ENCODE measurements at regions not wholly inside any gene's neighbourhood (a gene's known extent, or its start where the extent isn't known, plus 50 kb on each side); places are given as distances from the start of the nearest gene placed in this dataset.
"Not testable (repeated sequence)": the region's sequence is repeated elsewhere in the genome, so short reads cannot be mapped to it uniquely, and the experiment has no call there.

- no peak for DNase-seq (ENCODE audit: low read depth)
Observed at GRCh38 chr5:104082754-104083153, 520.2 kb upstream of the NUDT12 start.

GRCh38 chr5:104081232-104081631, 518.6 kb upstream of the NUDT12 start:
- DNase-seq (ENCODE audit: low read depth) = no peak

DNA sequence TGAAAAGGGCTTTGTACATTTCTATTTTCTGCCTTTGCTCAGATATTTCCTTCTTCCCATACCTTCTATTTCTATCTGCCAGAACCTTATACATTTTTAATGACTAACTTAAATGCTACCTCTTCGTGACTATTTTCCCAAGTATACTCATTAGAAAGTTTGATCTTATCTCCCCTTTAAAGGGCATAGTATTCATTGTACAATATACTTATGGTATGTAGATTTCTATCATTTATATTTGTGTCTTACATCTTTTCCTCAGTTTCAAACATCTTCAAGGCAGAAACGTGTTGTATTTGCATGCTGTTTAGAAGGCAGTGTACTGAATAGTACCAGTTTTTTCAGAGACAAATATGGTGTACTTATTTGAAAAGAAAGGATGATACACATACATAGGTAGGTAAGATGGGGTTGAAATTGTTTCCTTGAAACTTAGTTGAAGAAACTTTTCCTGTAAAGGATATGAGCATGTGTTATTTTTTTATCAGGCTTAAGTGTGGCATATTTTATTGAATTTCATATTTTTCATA, 518.1 kb upstream of the NUDT12 start:
- no peak for DNase-seq (ENCODE audit: low read depth)

- DNase-seq (ENCODE audit: low read depth) = not testable (repeated sequence)
Observed at GRCh38 chr5:104079861-104080645, 517.5 kb upstream of the NUDT12 start.

DNA sequence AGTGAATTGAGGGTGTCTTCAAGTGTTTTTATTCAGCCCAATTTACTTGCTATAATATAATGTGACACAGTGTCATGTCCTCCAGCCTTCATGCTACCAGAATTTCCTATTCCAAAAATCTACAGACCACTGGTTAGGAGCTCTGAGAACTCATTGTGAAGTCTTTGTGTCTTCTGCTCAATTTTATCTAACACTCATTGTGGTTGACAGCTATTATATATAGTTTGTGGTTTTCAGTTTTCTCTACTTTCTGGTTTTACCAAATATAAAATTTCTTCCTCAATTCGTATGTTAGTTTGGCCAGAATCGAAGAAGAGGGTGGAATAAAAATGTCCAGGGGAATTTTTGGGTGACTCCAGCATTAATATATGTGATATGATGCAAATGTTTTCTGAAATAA, 509.3 kb upstream of the NUDT12 start:
- no peak for DNase-seq (ENCODE audit: low read depth)

DNA sequence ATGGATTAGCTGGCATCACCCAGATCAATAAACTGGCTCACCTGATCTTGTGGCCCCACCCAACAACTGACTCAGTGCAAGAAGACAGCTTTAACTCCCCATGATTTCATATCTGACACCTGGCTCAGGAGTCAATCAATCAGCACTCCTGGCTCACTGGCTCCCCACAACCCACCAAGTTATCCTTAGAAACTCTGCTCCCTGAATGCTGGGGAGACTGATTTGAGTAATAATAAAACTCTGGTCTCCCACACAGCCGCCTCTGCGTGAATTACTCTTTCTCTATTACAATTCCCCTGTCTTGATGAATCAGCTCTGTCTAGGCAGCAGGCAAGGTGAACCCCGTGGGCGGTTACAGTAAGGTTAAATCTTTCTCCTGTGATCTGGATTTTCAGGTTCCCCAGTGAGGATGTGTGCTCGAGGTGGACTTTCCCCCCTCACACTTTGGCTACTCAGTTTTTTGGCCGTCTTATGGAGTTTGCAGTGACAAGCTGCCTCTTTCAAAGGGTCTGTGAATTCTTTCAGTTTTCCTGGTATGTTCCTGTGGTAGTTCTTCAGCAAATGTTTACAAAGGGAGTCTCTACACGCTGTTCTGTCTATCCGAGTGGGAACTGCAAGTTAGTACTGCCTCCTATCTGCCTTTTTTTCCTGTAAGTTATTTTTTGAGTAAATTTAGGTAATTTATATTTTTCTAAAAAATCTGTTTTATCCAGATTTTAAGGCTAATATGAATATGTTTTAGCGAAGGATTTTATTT, 500.2 kb upstream of the NUDT12 start:
- DNase-seq (ENCODE audit: low read depth) = no peak

- DNase-seq (ENCODE audit: low read depth) = no peak
Observed at GRCh38 chr5:104061707-104062106, 499.1 kb upstream of the NUDT12 start.

- DNase-seq (ENCODE audit: low read depth) = no peak
Observed at GRCh38 chr5:104053353-104053649, 490.7 kb upstream of the NUDT12 start.

- no peak for DNase-seq (ENCODE audit: low read depth)
Observed at GRCh38 chr5:104052558-104053352, 490.2 kb upstream of the NUDT12 start.

DNA sequence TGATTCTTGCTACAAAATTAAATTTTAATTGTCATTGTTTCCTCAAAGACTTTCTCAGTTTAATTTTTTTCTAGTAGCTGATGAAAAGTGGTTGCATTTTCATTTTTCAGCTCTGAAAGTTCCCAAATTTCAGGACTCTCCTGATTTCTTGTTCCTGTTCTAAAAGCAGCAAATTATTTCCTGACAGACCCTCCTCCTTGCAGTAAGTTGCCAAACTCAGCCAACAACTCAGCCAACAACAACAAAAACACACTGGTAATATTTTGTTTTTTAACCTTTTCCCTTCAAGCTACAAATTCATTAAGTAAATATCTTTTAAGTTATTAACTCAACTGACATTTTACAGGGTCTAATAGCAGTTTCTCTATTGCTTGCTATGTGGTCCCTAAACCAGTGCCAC, 487.8 kb upstream of the NUDT12 start:
- no peak for DNase-seq (ENCODE audit: low read depth)

DNA sequence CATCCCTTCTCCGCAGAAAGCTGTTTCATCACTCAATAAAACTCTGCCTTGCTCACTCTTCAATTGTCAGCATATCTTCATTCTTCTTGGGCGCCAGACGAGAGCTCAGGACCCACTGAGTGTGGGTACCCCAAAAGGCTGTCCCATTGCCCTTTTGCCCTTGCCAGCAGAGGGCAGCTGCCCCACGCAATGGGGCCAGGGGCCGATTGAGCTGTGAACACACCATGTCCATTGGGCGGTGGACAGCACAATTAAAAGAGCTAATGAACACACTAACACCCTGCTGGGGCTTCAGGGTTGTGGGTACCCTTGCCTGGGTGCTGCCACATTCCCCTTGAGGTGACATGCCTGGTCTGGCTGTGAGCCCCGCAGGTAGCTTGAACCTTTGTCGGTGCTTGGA, 487.2 kb upstream of the NUDT12 start:
- no peak for DNase-seq (ENCODE audit: low read depth)

DNA sequence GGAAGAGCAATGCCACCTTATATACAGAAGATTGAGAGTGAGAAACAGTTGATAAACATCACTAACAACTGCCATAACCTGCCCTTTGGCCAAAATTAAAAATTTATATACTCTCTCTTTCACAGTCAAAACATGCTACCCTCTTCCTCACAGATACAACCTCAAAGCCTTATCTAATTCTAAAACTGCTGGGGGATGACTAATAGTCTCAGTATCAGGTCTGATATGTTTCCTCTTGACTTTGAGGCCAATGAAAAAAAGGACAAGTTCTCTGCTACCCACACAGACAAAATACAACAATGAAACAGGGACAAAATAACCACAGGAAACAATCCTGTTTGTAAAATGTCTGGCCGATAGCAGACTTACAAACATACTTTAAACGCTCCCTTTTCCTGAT, 485.6 kb upstream of the NUDT12 start:
- no peak for DNase-seq (ENCODE audit: low read depth)

DNA sequence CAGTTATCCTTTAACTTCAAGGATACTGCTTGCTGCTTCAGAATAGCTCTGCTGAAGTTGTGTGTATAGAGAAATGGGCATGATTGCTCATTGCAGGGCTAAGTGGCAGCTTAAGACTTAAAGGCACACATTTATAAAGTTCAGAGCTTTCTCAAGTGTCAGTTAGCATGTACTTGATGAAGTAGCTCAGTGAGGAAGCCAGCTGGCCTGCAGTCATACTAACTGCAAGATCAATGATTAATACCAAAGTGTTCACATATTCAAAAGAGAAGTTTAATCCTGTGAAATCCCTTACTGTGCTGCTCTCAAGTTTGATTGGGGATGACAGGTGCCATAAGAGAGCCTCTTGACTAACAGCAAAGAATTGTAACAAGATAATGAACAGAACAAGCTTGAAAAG, 483.4 kb upstream of the NUDT12 start:
- DNase-seq (ENCODE audit: low read depth) = no peak

GRCh38 chr5:104039871-104040270, 477.3 kb upstream of the NUDT12 start:
- not testable (repeated sequence) for DNase-seq (ENCODE audit: low read depth)

- DNase-seq (ENCODE audit: low read depth) = not testable (repeated sequence)
Observed at GRCh38 chr5:104037136-104037535, 474.5 kb upstream of the NUDT12 start.

GRCh38 chr5:104033186-104033585, 470.6 kb upstream of the NUDT12 start:
- DNase-seq (ENCODE audit: low read depth) = not testable (repeated sequence)

- no peak for DNase-seq (ENCODE audit: low read depth)
Observed at GRCh38 chr5:104024538-104024937, 461.9 kb upstream of the NUDT12 start.

DNA sequence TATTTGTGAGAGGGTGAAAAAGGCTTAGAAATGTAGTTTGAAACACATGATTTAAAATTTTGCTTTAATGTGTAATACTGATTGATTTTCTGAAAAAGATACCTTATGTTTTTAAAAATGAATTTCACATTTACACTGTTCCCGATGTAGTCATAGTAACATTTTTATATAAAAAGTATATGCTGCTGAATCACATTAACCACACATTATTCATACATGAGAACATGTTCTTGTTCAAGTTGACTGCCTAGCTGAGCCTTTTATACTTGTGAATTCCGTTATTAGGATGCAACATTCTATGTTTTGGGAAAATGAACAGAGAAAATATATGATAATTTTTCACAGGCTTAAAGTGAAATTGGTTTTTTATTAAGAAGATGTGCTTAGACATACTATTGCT, 461.1 kb upstream of the NUDT12 start:
- DNase-seq (ENCODE audit: low read depth) = no peak

DNA sequence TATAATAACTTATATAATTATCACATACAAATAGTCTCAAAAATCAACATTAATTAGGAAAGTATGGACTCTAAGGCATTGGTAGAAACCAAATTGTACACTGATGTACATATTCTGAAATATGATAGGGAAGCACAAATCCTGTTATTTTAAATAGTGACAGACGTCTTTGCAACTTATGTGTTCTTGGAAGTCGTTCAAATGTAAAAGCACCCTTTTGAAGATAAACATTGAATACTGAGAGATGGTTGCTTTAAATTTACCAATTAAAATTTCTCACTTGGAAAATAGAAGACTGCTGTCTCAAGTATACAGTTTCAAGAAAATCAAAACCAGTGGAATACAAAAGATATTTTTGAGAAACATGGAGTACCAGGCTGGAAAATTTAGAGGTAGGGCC, 457.4 kb upstream of the NUDT12 start:
- DNase-seq (ENCODE audit: low read depth) = no peak

- no peak for DNase-seq (ENCODE audit: low read depth)
Observed at GRCh38 chr5:104018299-104018698, 455.7 kb upstream of the NUDT12 start.

DNA sequence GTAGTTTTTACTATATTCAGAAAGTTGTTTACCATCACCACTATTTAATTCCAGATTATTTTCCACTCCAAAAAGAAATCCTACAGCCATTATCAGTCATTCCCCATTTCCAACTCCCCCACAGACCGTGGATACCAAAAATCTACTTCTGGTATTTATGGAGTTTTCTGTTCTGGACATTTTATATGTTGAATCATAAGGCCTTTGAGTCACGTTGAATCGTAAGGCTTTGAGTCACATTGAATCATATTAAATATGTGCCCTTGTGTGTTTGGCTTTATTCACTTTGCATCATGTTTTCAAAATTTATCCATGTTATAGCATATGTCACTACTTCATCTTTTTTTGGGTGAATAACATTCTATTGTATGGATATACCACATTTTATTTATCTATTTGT, 454.1 kb upstream of the NUDT12 start:
- peak; percentile 45 for DNase-seq (ENCODE audit: low read depth)

- no peak for DNase-seq (ENCODE audit: low read depth)
Observed at GRCh38 chr5:104015765-104016164, 453.2 kb upstream of the NUDT12 start.

DNA sequence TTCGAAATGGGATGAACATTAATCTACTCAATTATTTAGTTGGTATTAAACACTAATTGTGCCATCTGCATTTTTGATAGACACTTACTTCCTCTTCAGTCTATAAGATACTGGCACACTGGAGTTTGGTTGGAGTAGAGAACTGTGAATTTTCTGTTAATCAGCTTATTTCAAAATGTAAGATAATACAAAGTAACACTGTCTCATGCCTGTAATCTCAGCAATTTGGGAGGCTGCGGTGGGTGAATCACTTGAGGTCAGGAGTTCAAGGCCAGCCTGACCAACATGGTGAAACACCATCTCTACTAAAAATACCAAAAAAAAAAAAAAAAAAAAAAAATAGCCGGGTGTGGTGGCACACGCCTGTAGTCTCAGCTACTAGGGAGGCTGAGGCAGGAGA, 440.2 kb upstream of the NUDT12 start:
- not testable (repeated sequence) for DNase-seq (ENCODE audit: low read depth)

Measured in stromal cell of bone marrow (primary cell).